Loucy (cell line): ENCODE measurements at regions not wholly inside any gene's neighbourhood (a gene's known extent, or its start where the extent isn't known, plus 50 kb on each side); places are given as distances from the start of the nearest gene placed in this dataset.

ENCODE experiments used
- H2AFZ ChIP-seq: fragments of 200-600 bp; sonication (generic); 2 replicates; pipeline ENCODE4 v1.6.0; 2016; ENCODE audit warnings: antibody characterized with exemption, mild to moderate bottlenecking, low read length, moderate library complexity
- H3F3A ChIP-seq: fragments of 200-600 bp; 2 replicates; pipeline ENCODE4 v1.6.0; 2016; ENCODE audit warnings: antibody characterized with exemption, low read depth, mild to moderate bottlenecking
- H3K27me3 ChIP-seq: fragments of 200-600 bp; sonication (generic); 2 replicates; pipeline ENCODE4 v1.6.1; 2014; ENCODE audit warnings: low read length, mild to moderate bottlenecking; ENCODE audit not compliant: insufficient read depth, poor library complexity, severe bottlenecking
- H3K36me3 ChIP-seq: fragments of 200-600 bp; sonication (generic); 2 replicates; pipeline ENCODE4 v1.6.1; 2016; ENCODE audit warnings: low read length; ENCODE audit not compliant: insufficient read depth
- H3K4me1 ChIP-seq: fragments of 200-600 bp; sonication (generic); 2 replicates; pipeline ENCODE4 v1.5.1; 2014; ENCODE audit warnings: low read length, mild to moderate bottlenecking; ENCODE audit not compliant: insufficient read depth, poor library complexity, severe bottlenecking
- H3K4me2 ChIP-seq: fragments of 200-600 bp; sonication (generic); 2 replicates; pipeline ENCODE4 v1.6.0; 2014; ENCODE audit warnings: antibody characterized with exemption, low read length, low read depth, mild to moderate bottlenecking; ENCODE audit not compliant: poor library complexity, severe bottlenecking
- H3K4me3 ChIP-seq: fragments of 200-600 bp; sonication (generic); 2 replicates; pipeline ENCODE4 v1.5.1; 2014; ENCODE audit warnings: low read length, mild to moderate bottlenecking, mixed read lengths; ENCODE audit not compliant: poor library complexity, severe bottlenecking
- H3K79me2 ChIP-seq: fragments of 200-600 bp; sonication (generic); 2 replicates; pipeline ENCODE4 v1.6.1; 2014; ENCODE audit warnings: low read length; ENCODE audit not compliant: insufficient read depth
- H3K9ac ChIP-seq: fragments of 200-600 bp; sonication (generic); 2 replicates; pipeline ENCODE4 v1.6.0; 2014; ENCODE audit warnings: mild to moderate bottlenecking, low read depth, low read length, moderate library complexity; ENCODE audit not compliant: poor library complexity, severe bottlenecking
- H3K9me2 ChIP-seq: fragments of 200-600 bp; sonication (generic); replicated peaks from 2 replicates; pipeline ENCODE4 v1.6.1; 2016; ENCODE audit warnings: low read depth, low read length, mixed read lengths
- H3K9me3 ChIP-seq: fragments of 200-600 bp; sonication (generic); 2 replicates; pipeline ENCODE4 v1.6.1; 2014; ENCODE audit warnings: mild to moderate bottlenecking, antibody characterized with exemption, low read length, low read depth; ENCODE audit not compliant: insufficient read depth
- H4K20me1 ChIP-seq: fragments of 200-600 bp; sonication (generic); 2 replicates; pipeline ENCODE4 v1.6.0; 2014; ENCODE audit warnings: antibody characterized with exemption, low read length, mild to moderate bottlenecking; ENCODE audit not compliant: insufficient read depth, poor library complexity, severe bottlenecking
- CTCF ChIP-seq: fragments of 200-600 bp; sonication (generic); conservative IDR thresholded peaks from 2 replicates; pipeline ENCODE4 v1.5.1; 2014; ENCODE audit warnings: mild to moderate bottlenecking, antibody characterized with exemption, low read length
- EZH2phosphoT487 ChIP-seq: fragments of 200-600 bp; IDR thresholded peaks from 2 replicates; pipeline ENCODE4 v1.6.1; 2018; ENCODE audit warnings: antibody characterized with exemption, mild to moderate bottlenecking, moderate library complexity, borderline replicate concordance

- Histone ChIP-seq H4K20me1 (no peaks in the 10 kb centered on the region), H2AFZ (no peak overlapping the region), H3K4me1 (no peaks in the 10 kb centered on the region), H3K36me3 (no peaks in the 10 kb centered on the region), H3F3A (no peaks in the 10 kb centered on the region), H3K4me3 (no peak overlapping the region), H3K4me2 (no peak overlapping the region), H3K9ac (no peak overlapping the region), H3K9me2 (no peaks in the 10 kb centered on the region), H3K9me3 (0 out of 2 replicates have a peak, but pooled peaks cover 8% of the 10 kb centered on the region), H3K79me2 (no peaks in the 10 kb centered on the region), H3K27me3 (no peaks in the 10 kb centered on the region)
- TF ChIP-seq CTCF (no peak), EZH2phosphoT487 (no peak)
Observed at GRCh38 chr14:86363576-86363975, 833.6 kb downstream of the FLRT2 start.

GRCh38 chr14:86363047-86363446 is 833.1 kb downstream of the FLRT2 start:
- H3K4me1 ChIP-seq = peaks cover 1% of the 10 kb centered on the region
- H3K9ac ChIP-seq = no peak overlapping the region
- H3K9me3 ChIP-seq = 0 out of 2 replicates have a peak, but pooled peaks cover 8% of the 10 kb centered on the region
- no peak overlapping the region for H2AFZ ChIP-seq
- no peaks in the 10 kb centered on the region for H3K36me3 ChIP-seq
- no peaks in the 10 kb centered on the region for H3K9me2 ChIP-seq
- H4K20me1 ChIP-seq = no peaks in the 10 kb centered on the region
- TF ChIP-seq EZH2phosphoT487 (no peak), CTCF (no peak)
- no peak overlapping the region for H3K4me3 ChIP-seq
- H3F3A ChIP-seq = no peaks in the 10 kb centered on the region
- H3K27me3 ChIP-seq = no peaks in the 10 kb centered on the region
- H3K79me2 ChIP-seq = no peaks in the 10 kb centered on the region
- no peak overlapping the region for H3K4me2 ChIP-seq

DNA sequence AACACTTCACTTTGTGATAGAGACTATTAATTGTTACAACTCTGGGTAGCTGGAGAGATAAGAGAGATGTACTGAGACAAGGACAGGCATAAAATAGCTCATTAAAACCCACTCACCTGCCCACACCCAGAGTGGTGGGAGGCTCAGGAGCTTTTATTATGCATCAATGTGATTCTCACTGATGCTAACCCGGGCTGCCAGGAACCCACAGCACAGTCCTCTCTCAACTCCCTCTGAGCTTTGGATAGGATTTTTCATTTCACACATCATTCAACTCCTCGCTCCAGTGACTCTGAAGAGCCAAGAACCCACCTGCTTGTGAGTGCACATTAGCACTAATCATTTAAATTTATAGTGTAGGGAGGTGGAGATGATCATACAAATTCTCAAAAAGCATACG is 827.9 kb downstream of the FLRT2 start:
- Histone ChIP-seq H3K4me1 (peaks cover 27% of the 10 kb centered on the region), H3K79me2 (no peaks in the 10 kb centered on the region), H2AFZ (peak overlapping the region; percentile 37; the same call in 1 of the 2 replicates), H3K4me2 (no peak overlapping the region), H3K9me3 (no peaks in the 10 kb centered on the region), H4K20me1 (no peaks in the 10 kb centered on the region), H3K4me3 (no peak overlapping the region), H3K36me3 (no peaks in the 10 kb centered on the region), H3K27me3 (no peaks in the 10 kb centered on the region), H3K9ac (no peak overlapping the region), H3K9me2 (no peaks in the 10 kb centered on the region), H3F3A (no peaks in the 10 kb centered on the region)
- TF ChIP-seq CTCF (no peak), EZH2phosphoT487 (no peak)
